A549 (cell line): ENCODE measurements at regions not wholly inside any gene's neighbourhood (a gene's known extent, or its start where the extent isn't known, plus 50 kb on each side); places are given as distances from the start of the nearest gene placed in this dataset.

Source experiments
- CTCF ChIP-seq: fragments of >200 bp; sonication (Bioruptor Twin); formaldehyde crosslinking; IDR thresholded peaks from 3 replicates; pipeline ENCODE4 v1.5.1; 2016
- ESRRA ChIP-seq: fragments of 150-350 bp; IDR thresholded peaks from 2 replicates; pipeline ENCODE4 v1.6.1; 2014; ENCODE audit warnings: mild to moderate bottlenecking, low read length, borderline replicate concordance
- MAX ChIP-seq: IDR thresholded peaks from 2 replicates; pipeline ENCODE4 v1.6.1; 2012
- NPAS2 ChIP-seq: fragments of 250-450 bp; sonication (Bioruptor Pico); IDR thresholded peaks from 2 replicates; pipeline ENCODE4 v1.8.0; 2022; ENCODE audit warnings: mild to moderate bottlenecking, moderate library complexity, borderline replicate concordance
- POLR2A ChIP-seq: IDR thresholded peaks from 2 replicates; pipeline ENCODE4 v1.6.1; 2012; ENCODE audit warnings: mild to moderate bottlenecking, low read length
- POLR2AphosphoS2 ChIP-seq: conservative IDR thresholded peaks from 2 replicates; pipeline ENCODE4 v1.6.1; 2012; ENCODE audit warnings: low read length, improper control_type of control experiment, inconsistent platforms
- RAD21 ChIP-seq, 2 experiments: fragments of >200 bp in 1 of 2; sonication (Bioruptor Twin) in 1 of 2; formaldehyde crosslinking in 1 of 2; IDR thresholded peaks in 1 of 2; conservative IDR thresholded peaks in 1 of 2; 2 replicates in 1 of 2; 3 replicates in 1 of 2; pipeline ENCODE4 v1.6.1; 2012 to 2018; ENCODE audit warnings: inconsistent platforms in 1 of 2
- RFX5 ChIP-seq: fragments of 450-650 bp; IDR thresholded peaks from 2 replicates; pipeline ENCODE4 v1.7.1; 2014; ENCODE audit warnings: antibody characterized with exemption, mild to moderate bottlenecking, moderate library complexity
- TF ChIP-seq, protein P1 (sequence below): IDR thresholded peaks from 2 replicates; pipeline ENCODE4 v1.6.1; 2012

- TF ChIP-seq NPAS2 (CRISPR knock-in tag) (no peak), MAX (no peak), ESRRA (no peak), CTCF (no peak), RAD21 (conservative IDR thresholded peaks at IDR 0.05 in 1 of 2, IDR thresholded peaks at IDR 0.05 in 1 of 2) (no peak), RFX5 (no peak), POLR2A (no peak), POLR2AphosphoS2 (no peak)
- TF ChIP-seq, protein P1, sequence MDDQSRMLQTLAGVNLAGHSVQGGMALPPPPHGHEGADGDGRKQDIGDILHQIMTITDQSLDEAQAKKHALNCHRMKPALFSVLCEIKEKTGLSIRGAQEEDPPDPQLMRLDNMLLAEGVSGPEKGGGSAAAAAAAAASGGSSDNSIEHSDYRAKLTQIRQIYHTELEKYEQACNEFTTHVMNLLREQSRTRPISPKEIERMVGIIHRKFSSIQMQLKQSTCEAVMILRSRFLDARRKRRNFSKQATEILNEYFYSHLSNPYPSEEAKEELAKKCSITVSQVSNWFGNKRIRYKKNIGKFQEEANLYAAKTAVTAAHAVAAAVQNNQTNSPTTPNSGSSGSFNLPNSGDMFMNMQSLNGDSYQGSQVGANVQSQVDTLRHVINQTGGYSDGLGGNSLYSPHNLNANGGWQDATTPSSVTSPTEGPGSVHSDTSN: no peak
Measured at GRCh38 chr9:30089428-30089827, 2295.0 kb upstream of the ACO1 start.
